ENCODE measurements at regions not wholly inside any gene's neighbourhood (a gene's known extent, or its start where the extent isn't known, plus 50 kb on each side); places are given as distances from the start of the nearest gene placed in this dataset.

DNA sequence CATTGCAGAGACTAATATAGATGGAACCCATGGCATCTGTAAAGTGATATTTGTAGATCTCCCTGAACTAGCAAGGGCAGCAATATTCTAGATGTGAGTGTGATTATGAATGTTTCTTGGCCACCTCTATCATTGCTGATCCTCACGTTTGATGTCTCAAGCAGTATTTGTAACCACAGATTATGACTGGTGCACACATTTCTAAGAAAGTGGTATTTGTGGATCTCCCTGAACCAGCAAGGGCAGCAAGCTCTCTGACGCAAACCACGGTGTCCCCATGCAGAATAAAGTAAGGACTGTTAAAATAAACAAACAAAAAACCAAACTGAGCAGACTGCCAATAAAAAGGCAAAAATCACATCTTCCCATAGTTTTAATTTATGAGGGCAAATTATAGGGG, 301.3 kb downstream of the CSNK1G3 start:
- H3K4me3 ChIP-seq (ENCODE audit: low read depth in 1 of 3, low read length in 3 of 3) = no peak overlapping the region
- no peaks in the 10 kb centered on the region for H3K9me3 ChIP-seq (ENCODE audit: control insufficient read depth in 4 of 4, low read length in 3 of 4)
- TF ChIP-seq JUND (IDR thresholded peaks at IDR 0.05) = no peak
- H3K27ac ChIP-seq (ENCODE audit: low read depth in 1 of 2, low read length in 2 of 2) = no peak overlapping the region
- H3K9ac ChIP-seq (ENCODE audit: low read depth in 1 of 2, low read length in 2 of 2) = no peak overlapping the region
- no peaks in the 10 kb centered on the region for H3K4me1 ChIP-seq (ENCODE audit: control insufficient read depth in 4 of 4, insufficient read depth in 4 of 4, low read length in 3 of 4)
- no peak for DNase-seq (ENCODE audit: low spot score)
- no peaks in the 10 kb centered on the region for H3K27me3 ChIP-seq (ENCODE audit: control insufficient read depth in 4 of 4, insufficient read depth in 4 of 4, low read length in 3 of 4)
- H3K36me3 ChIP-seq (ENCODE audit: control insufficient read depth in 4 of 4, insufficient read depth in 3 of 4, low read depth in 1 of 4, low read length in 3 of 4) = no peaks in the 10 kb centered on the region
- 71% methylated on average over 3 of the region's 3 CpGs for WGBS

DNA sequence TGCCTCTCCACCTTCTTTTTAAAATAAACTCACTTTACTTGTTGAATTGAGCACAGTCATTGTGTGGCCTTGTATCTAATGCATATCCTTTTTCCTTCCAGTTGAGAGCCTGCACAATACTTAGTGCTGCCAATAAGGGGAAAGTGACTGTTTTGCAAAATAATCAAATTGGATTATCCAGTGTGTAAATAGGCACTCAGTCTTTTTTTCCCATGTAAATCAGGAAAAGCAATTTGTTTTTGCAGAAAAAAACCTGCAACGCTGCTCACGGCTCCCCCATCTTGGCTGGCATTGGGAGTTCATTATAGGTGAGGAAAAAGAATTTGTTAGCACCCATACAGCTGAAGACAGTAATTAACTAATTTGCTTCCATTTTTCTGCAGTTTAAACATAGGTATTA, 299.9 kb downstream of the CSNK1G3 start:
- Histone ChIP-seq H3K9me3 (ENCODE audit: control insufficient read depth in 4 of 4, low read length in 3 of 4) (no peaks in the 10 kb centered on the region), H3K4me3 (ENCODE audit: low read depth in 1 of 3, low read length in 3 of 3) (no peak overlapping the region), H3K9ac (ENCODE audit: low read depth in 1 of 2, low read length in 2 of 2) (no peak overlapping the region), H3K27ac (ENCODE audit: low read depth in 1 of 2, low read length in 2 of 2) (no peak overlapping the region), H3K4me1 (ENCODE audit: control insufficient read depth in 4 of 4, insufficient read depth in 4 of 4, low read length in 3 of 4) (no peaks in the 10 kb centered on the region), H3K36me3 (ENCODE audit: control insufficient read depth in 4 of 4, insufficient read depth in 3 of 4, low read depth in 1 of 4, low read length in 3 of 4) (no peaks in the 10 kb centered on the region), H3K27me3 (ENCODE audit: control insufficient read depth in 4 of 4, insufficient read depth in 4 of 4, low read length in 3 of 4) (no peaks in the 10 kb centered on the region)
- WGBS = 86% methylated on average over 2 of the region's 2 CpGs
- TF ChIP-seq TAF1 (conservative IDR thresholded peaks at IDR 0.05) (no peak), RXRA (IDR thresholded peaks at IDR 0.05) (no peak), FOXA1 (IDR thresholded peaks at IDR 0.05) (no peak), RAD21 (IDR thresholded peaks at IDR 0.05) (no peak), HNF4G (IDR thresholded peaks at IDR 0.05) (no peak), YY1 (IDR thresholded peaks at IDR 0.05) (no peak), JUND (IDR thresholded peaks at IDR 0.05) (no peak), NR2F2 (IDR thresholded peaks at IDR 0.05) (no peak), SP1 (IDR thresholded peaks at IDR 0.05) (no peak)
- TF ChIP-seq, protein P1, sequence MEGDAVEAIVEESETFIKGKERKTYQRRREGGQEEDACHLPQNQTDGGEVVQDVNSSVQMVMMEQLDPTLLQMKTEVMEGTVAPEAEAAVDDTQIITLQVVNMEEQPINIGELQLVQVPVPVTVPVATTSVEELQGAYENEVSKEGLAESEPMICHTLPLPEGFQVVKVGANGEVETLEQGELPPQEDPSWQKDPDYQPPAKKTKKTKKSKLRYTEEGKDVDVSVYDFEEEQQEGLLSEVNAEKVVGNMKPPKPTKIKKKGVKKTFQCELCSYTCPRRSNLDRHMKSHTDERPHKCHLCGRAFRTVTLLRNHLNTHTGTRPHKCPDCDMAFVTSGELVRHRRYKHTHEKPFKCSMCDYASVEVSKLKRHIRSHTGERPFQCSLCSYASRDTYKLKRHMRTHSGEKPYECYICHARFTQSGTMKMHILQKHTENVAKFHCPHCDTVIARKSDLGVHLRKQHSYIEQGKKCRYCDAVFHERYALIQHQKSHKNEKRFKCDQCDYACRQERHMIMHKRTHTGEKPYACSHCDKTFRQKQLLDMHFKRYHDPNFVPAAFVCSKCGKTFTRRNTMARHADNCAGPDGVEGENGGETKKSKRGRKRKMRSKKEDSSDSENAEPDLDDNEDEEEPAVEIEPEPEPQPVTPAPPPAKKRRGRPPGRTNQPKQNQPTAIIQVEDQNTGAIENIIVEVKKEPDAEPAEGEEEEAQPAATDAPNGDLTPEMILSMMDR (IDR thresholded peaks at IDR 0.05; ENCODE audit: low read depth, low read length, missing input control) = no peak
- DNase-seq (ENCODE audit: low spot score) = no peak

DNA sequence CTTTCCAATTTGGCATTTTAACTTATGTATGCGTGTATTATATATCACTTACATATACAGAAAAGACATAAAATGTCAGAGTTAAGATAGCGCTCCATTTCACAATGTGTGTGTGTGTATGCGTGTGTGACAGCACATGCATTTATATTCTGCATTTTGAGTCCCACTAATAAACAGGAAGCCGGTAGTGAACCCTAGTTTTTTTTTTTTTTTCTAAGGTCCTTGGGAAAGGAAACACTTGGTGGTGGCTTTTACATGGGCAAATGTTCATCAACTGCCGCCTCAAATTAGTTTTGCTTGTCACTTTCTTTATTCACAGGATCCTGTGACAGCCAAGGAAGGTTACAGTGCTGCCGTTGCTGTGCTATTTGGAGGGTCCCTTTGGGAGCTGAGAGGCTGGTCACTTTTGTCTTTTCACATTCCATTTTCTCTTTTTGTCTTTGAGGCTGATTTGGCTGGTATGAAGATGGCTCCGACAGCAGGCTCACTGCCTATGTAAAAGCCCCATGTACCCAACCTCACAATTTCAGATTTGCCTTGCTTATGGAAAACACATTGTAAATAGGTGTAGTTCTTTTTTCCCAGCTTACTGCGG, 298.9 kb downstream of the CSNK1G3 start:
- DNase-seq (ENCODE audit: low spot score) = no peak
- WGBS = 77% methylated on average over 8 of the region's 8 CpGs
- no peak for TF ChIP-seq YY1 (IDR thresholded peaks at IDR 0.05)
- no peak for TF ChIP-seq HNF4A (conservative IDR thresholded peaks at IDR 0.05)
- TF ChIP-seq, protein P2, sequence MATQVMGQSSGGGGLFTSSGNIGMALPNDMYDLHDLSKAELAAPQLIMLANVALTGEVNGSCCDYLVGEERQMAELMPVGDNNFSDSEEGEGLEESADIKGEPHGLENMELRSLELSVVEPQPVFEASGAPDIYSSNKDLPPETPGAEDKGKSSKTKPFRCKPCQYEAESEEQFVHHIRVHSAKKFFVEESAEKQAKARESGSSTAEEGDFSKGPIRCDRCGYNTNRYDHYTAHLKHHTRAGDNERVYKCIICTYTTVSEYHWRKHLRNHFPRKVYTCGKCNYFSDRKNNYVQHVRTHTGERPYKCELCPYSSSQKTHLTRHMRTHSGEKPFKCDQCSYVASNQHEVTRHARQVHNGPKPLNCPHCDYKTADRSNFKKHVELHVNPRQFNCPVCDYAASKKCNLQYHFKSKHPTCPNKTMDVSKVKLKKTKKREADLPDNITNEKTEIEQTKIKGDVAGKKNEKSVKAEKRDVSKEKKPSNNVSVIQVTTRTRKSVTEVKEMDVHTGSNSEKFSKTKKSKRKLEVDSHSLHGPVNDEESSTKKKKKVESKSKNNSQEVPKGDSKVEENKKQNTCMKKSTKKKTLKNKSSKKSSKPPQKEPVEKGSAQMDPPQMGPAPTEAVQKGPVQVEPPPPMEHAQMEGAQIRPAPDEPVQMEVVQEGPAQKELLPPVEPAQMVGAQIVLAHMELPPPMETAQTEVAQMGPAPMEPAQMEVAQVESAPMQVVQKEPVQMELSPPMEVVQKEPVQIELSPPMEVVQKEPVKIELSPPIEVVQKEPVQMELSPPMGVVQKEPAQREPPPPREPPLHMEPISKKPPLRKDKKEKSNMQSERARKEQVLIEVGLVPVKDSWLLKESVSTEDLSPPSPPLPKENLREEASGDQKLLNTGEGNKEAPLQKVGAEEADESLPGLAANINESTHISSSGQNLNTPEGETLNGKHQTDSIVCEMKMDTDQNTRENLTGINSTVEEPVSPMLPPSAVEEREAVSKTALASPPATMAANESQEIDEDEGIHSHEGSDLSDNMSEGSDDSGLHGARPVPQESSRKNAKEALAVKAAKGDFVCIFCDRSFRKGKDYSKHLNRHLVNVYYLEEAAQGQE (IDR thresholded peaks at IDR 0.05) = no peak
- no peak for TF ChIP-seq RAD21 (IDR thresholded peaks at IDR 0.05)
- no peak for TF ChIP-seq NR2F2 (IDR thresholded peaks at IDR 0.05)
- no peak for TF ChIP-seq RXRA (IDR thresholded peaks at IDR 0.05)
- no peak for TF ChIP-seq FOXA1 (IDR thresholded peaks at IDR 0.05)
- TF ChIP-seq, protein P3, sequence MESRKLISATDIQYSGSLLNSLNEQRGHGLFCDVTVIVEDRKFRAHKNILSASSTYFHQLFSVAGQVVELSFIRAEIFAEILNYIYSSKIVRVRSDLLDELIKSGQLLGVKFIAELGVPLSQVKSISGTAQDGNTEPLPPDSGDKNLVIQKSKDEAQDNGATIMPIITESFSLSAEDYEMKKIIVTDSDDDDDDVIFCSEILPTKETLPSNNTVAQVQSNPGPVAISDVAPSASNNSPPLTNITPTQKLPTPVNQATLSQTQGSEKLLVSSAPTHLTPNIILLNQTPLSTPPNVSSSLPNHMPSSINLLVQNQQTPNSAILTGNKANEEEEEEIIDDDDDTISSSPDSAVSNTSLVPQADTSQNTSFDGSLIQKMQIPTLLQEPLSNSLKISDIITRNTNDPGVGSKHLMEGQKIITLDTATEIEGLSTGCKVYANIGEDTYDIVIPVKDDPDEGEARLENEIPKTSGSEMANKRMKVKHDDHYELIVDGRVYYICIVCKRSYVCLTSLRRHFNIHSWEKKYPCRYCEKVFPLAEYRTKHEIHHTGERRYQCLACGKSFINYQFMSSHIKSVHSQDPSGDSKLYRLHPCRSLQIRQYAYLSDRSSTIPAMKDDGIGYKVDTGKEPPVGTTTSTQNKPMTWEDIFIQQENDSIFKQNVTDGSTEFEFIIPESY (IDR thresholded peaks at IDR 0.05) = no peak
- H3K36me3 ChIP-seq (ENCODE audit: control insufficient read depth in 4 of 4, insufficient read depth in 3 of 4, low read depth in 1 of 4, low read length in 3 of 4) = no peaks in the 10 kb centered on the region
- no peaks in the 10 kb centered on the region for H3K27me3 ChIP-seq (ENCODE audit: control insufficient read depth in 4 of 4, insufficient read depth in 4 of 4, low read length in 3 of 4)
- no peaks in the 10 kb centered on the region for H3K4me1 ChIP-seq (ENCODE audit: control insufficient read depth in 4 of 4, insufficient read depth in 4 of 4, low read length in 3 of 4)
- no peak overlapping the region for H3K27ac ChIP-seq (ENCODE audit: low read depth in 1 of 2, low read length in 2 of 2)
- H3K4me3 ChIP-seq (ENCODE audit: low read depth in 1 of 3, low read length in 3 of 3) = no peak overlapping the region
- H3K9ac ChIP-seq (ENCODE audit: low read depth in 1 of 2, low read length in 2 of 2) = no peak overlapping the region
- H3K9me3 ChIP-seq (ENCODE audit: control insufficient read depth in 4 of 4, low read length in 3 of 4) = no peaks in the 10 kb centered on the region
